PC-3 (cell line): ENCODE measurements at regions not wholly inside any gene's neighbourhood (a gene's known extent, or its start where the extent isn't known, plus 50 kb on each side); places are given as distances from the start of the nearest gene placed in this dataset.

Source experiments
- ATAC-seq: fragments of 200-7000 bp; cut with Tn5 transposase; 2 replicates; pipeline ENCODE4 v1.9.1; 2020; ENCODE audit warnings: mild to moderate bottlenecking, moderate library complexity
- BruUV-seq: library from RNA; stranded (reverse); fragments of 400-500 nt; replicated peaks from 2 replicates; lab custom pipeline; 2021; lab: Mats Ljungman, UMichigan
- CTCF ChIA-PET: fragments of 300-600 bp; sonication (Branson Sonifier 250); formaldehyde crosslinking; loops from one replicate; lab custom pipeline; 2022; ENCODE audit warnings: antibody characterized with exemption; lab: Charles Lee
- POLR2A ChIA-PET: fragments of 300-600 bp; sonication (Branson Sonifier 250); formaldehyde crosslinking; loops from one replicate; lab custom pipeline; 2022; ENCODE audit warnings: antibody characterized with exemption; ENCODE audit not compliant: unreplicated experiment; lab: Charles Lee
- DNase-seq: peaks from one replicate; pipeline ENCODE4 v3.0.0-alpha.2; 2015
- H2AFZ ChIP-seq: fragments of 300-600 bp; sonication (generic); 2 replicates; pipeline ENCODE4 v1.6.0; 2016; ENCODE audit warnings: antibody characterized with exemption, low read length
- H3F3A ChIP-seq: fragments of 300-600 bp; sonication (generic); one replicate; pipeline ENCODE4 v1.6.0; 2017; ENCODE audit warnings: antibody characterized with exemption, low read length, control low read depth, mild to moderate bottlenecking; ENCODE audit not compliant: unreplicated experiment
- H3K27ac ChIP-seq: fragments of 300-600 bp; sonication (generic); 2 replicates; pipeline ENCODE4 v1.5.1; 2016; ENCODE audit warnings: mild to moderate bottlenecking, low read length
- H3K27me3 ChIP-seq: fragments of 300-600 bp; sonication (generic); 2 replicates; pipeline ENCODE4 v1.6.1; 2016; ENCODE audit warnings: low read length, mixed read lengths
- H3K36me3 ChIP-seq: fragments of 300-600 bp; sonication (generic); 2 replicates; pipeline ENCODE4 v1.6.1; 2016; ENCODE audit warnings: low read depth, mixed run types, low read length, mixed read lengths
- H3K4me1 ChIP-seq: fragments of 300-600 bp; sonication (generic); 2 replicates; pipeline ENCODE4 v1.5.1; 2016; ENCODE audit warnings: low read length; ENCODE audit not compliant: insufficient read depth
- H3K4me2 ChIP-seq: fragments of 300-600 bp; sonication (generic); 2 replicates; pipeline ENCODE4 v1.6.0; 2016; ENCODE audit warnings: low read length
- H3K4me3 ChIP-seq: fragments of 300-600 bp; sonication (generic); 2 replicates; pipeline ENCODE4 v1.5.1; 2016; ENCODE audit warnings: mild to moderate bottlenecking, low read length, mixed read lengths
- H3K79me2 ChIP-seq: fragments of 300-600 bp; sonication (generic); 2 replicates; pipeline ENCODE4 v1.6.1; 2017; ENCODE audit warnings: low read length, mixed read lengths
- H3K9ac ChIP-seq: fragments of 300-600 bp; sonication (generic); 2 replicates; pipeline ENCODE4 v1.6.0; 2016; ENCODE audit warnings: mild to moderate bottlenecking, low read length
- H3K9me2 ChIP-seq: fragments of 300-600 bp; sonication (generic); replicated peaks from 2 replicates; pipeline ENCODE4 v1.6.1; 2016; ENCODE audit warnings: mixed run types, low read length, mixed read lengths
- H3K9me3 ChIP-seq: fragments of 300-600 bp; sonication (generic); 2 replicates; pipeline ENCODE4 v1.6.1; 2016; ENCODE audit warnings: low read length, mixed read lengths
- H4K20me1 ChIP-seq: fragments of 300-600 bp; sonication (generic); 2 replicates; pipeline ENCODE4 v1.6.1; 2016; ENCODE audit warnings: low read length, mixed read lengths
- CTCF ChIP-seq: fragments of 300-600 bp; sonication (generic); conservative IDR thresholded peaks from 2 replicates; pipeline ENCODE4 v1.5.1; 2017; ENCODE audit warnings: antibody characterized with exemption, low read depth, mild to moderate bottlenecking, low read length
- EZH2 ChIP-seq: fragments of 300-600 bp; sonication (generic); IDR thresholded peaks from one replicate; pipeline ENCODE4 v1.6.1; 2017; ENCODE audit warnings: antibody characterized with exemption, mild to moderate bottlenecking, low read length; ENCODE audit not compliant: unreplicated experiment
- EZH2phosphoT487 ChIP-seq: fragments of 300-600 bp; sonication (generic); IDR thresholded peaks from 2 replicates; pipeline ENCODE4 v1.6.1; 2018; ENCODE audit warnings: mild to moderate bottlenecking, antibody characterized with exemption, low read length, borderline replicate concordance
- intact Hi-C: fragments of 100-400 bp; cut with micrococcal nuclease; formaldehyde crosslinking; loops from 2 replicates; pipeline ENCODE4 v1.9.0; 2023

GRCh38 chr5:162221910-162222309 is 154.3 kb downstream of the GABRG2 start:
- no peaks in the 10 kb centered on the region for H4K20me1 ChIP-seq
- H3K36me3 ChIP-seq, result no peaks in the 10 kb centered on the region
- TF ChIP-seq CTCF, result no peak; the same call in 1 of the 2 replicates
- no peaks in the 10 kb centered on the region for H3F3A ChIP-seq
- BruUV-seq, result no TSS peak
- intact Hi-C loops, result no loop called here
- no peaks in the 10 kb centered on the region for H3K27me3 ChIP-seq
- DNase-seq (no peak), ATAC-seq (no peak)
- H3K9me2 ChIP-seq, result no peaks in the 10 kb centered on the region
- no peak overlapping the region for H2AFZ ChIP-seq
- ChIA-PET CTCF (no interaction called here), POLR2A (no interaction called here)
- no peaks in the 10 kb centered on the region for H3K79me2 ChIP-seq
- H3K4me1 ChIP-seq, result no peaks in the 10 kb centered on the region
- no peak overlapping the region for H3K27ac ChIP-seq
- no peak overlapping the region for H3K4me3 ChIP-seq
- H3K4me2 ChIP-seq, result no peak overlapping the region
- H3K9me3 ChIP-seq, result no peaks in the 10 kb centered on the region; the same call in 1 of the 2 replicates
- H3K9ac ChIP-seq, result no peak overlapping the region

GRCh38 chr5:162227075-162227474 is 159.5 kb downstream of the GABRG2 start:
- POLR2A ChIA-PET, result no interaction called here
- no peak for ATAC-seq
- no peaks in the 10 kb centered on the region for H3K9me2 ChIP-seq

DNA sequence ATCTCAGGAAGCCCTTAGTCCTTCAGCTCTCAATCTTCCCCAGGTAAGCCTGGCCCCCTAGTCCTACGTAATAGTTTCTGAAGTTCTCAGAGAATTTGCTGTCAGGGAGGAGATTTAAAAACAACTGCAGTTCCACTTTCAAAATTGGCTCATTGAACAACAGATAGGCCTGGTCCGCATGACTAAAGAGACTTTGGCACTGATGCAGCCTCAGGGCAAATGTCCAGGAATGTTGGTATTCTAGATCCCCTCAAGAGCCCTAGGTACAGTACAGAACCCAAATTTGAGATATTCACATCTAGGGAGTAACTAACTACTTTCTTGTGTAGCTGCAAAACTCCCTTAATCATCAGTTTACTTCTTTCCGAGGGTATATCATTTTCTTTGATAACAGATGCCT is 162.8 kb downstream of the GABRG2 start:
- no peak overlapping the region for H3K4me3 ChIP-seq
- H3K36me3 ChIP-seq, result no peaks in the 10 kb centered on the region
- ChIA-PET POLR2A (no interaction called here), CTCF (no interaction called here)
- TF ChIP-seq CTCF (no peak), EZH2 (no peak), EZH2phosphoT487 (no peak)
- H3K9me2 ChIP-seq, result no peaks in the 10 kb centered on the region
- DNase-seq, result peak; percentile 13
- H2AFZ ChIP-seq, result no peak overlapping the region
- BruUV-seq, result no TSS peak
- H4K20me1 ChIP-seq, result no peaks in the 10 kb centered on the region
- intact Hi-C loops, result no loop called here
- no peaks in the 10 kb centered on the region for H3K79me2 ChIP-seq
- no peak overlapping the region for H3K4me2 ChIP-seq
- H3K27ac ChIP-seq, result no peak overlapping the region
- no peaks in the 10 kb centered on the region for H3K27me3 ChIP-seq
- no peak for ATAC-seq
- H3F3A ChIP-seq, result no peaks in the 10 kb centered on the region
- peaks cover 4% of the 10 kb centered on the region; the same call in 1 of the 2 replicates for H3K9me3 ChIP-seq
- no peak overlapping the region for H3K9ac ChIP-seq
- no peaks in the 10 kb centered on the region for H3K4me1 ChIP-seq

More at GRCh38 chr5:162227075-162227474, 159.5 kb downstream of the GABRG2 start:
- Histone ChIP-seq H3F3A (no peaks in the 10 kb centered on the region), H3K79me2 (no peaks in the 10 kb centered on the region), H3K9me3 (peaks cover 4% of the 10 kb centered on the region; the same call in 1 of the 2 replicates), H3K4me1 (no peaks in the 10 kb centered on the region), H3K4me3 (no peak overlapping the region), H3K36me3 (no peaks in the 10 kb centered on the region), H3K27me3 (no peaks in the 10 kb centered on the region), H3K9ac (no peak overlapping the region), H3K4me2 (no peak overlapping the region), H4K20me1 (no peaks in the 10 kb centered on the region), H3K27ac (no peak overlapping the region), H2AFZ (no peak overlapping the region)
- CTCF ChIA-PET, result no interaction called here
- no TSS peak for BruUV-seq
- intact Hi-C loops, result no loop called here
- DNase-seq, result peak; percentile 25
- no peak for TF ChIP-seq EZH2
- TF ChIP-seq CTCF, result peak; percentile 34; the same call in 1 of the 2 replicates
- TF ChIP-seq EZH2phosphoT487, result no peak
